Nucleus accumbens (tissue), 56 donors: ENCODE measurements at regions not wholly inside any gene's neighbourhood (a gene's known extent, or its start where the extent isn't known, plus 50 kb on each side); places are given as distances from the start of the nearest gene placed in this dataset.
"Not testable (repeated sequence)": the region's sequence is repeated elsewhere in the genome, so short reads cannot be mapped to it uniquely, and the experiment has no call there.

ENCODE experiments used
- DNase-seq, 56 donors: peaks; one replicate each; lab custom pipeline; 2025; lab: John Stamatoyannopoulos, UW

DNA sequence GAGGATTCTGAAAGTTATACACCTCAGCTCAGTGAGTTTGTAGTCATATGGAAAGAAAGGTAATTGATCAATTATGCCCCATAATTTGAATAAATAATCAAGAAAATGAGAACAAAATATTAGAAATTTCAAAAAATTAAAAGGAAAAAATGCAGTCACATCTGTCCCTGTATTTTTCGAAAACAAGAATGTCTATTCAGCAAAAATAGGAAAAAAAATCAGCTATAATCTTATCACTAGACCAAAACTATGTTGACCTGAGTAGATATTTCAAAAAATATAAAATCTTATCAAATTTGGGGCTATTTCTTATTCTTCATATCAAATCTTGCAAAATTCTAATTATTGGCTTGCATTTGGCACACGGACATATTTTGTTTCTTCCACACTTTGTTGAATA lies 501.2 kb upstream of the CNTN3 start:
- no peak for DNase-seq

DNA sequence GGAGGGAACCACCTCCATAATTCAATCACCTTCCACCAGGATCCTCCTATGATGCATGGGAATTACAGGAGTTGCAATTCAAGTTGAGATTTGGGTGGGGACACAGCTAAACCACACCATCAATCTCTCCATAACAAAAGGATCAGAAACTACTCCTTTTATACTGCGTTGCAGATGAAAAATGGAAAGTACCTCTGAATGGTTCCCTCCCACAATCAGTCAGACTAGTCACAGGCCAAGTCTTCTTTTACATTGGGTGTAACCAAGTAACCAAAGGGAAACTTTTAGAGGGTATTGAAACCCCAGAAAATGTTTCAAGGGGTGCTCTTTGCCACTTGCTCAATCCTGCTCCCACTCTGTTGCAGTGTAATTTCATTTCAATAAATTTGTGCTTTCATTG lies 504.3 kb upstream of the CNTN3 start:
- no peak for DNase-seq

DNA sequence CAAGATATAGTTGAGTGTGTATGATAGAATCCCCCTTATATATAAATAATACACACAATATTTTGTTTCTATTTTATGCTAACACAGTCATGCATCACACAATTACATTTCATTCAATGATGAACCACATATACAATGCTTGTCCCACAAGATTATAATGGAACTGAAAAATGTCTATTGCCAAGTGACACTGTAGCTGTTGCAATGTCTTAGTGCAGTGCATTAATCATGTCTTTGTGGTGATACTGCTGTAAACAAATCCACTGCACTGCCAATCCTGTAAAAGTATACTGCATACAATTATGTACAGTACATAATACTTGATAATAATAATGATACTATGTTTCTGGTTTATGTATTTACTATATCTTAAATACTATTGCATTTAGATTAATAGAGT lies 512.1 kb upstream of the CNTN3 start:
- DNase-seq, result no peak

DNA sequence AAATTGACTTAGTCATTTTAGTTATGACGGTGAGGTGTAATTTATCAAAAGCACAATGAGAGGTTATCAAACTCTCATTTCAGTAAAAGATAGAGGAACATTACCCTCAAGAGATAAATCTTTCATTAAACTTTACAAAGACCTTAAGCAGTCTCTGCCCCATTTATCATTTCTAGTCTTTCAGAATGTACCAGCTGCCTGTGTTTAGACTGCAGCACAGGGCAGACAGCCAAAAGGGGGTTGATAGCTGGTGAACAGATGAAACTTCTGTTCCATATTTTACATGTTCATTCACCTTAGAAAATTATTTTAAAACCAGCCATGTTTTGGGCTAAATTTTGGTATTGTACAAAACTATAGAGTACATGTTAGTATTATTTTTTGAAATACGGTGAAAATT lies 514.6 kb upstream of the CNTN3 start:
- DNase-seq, result no peak

DNA sequence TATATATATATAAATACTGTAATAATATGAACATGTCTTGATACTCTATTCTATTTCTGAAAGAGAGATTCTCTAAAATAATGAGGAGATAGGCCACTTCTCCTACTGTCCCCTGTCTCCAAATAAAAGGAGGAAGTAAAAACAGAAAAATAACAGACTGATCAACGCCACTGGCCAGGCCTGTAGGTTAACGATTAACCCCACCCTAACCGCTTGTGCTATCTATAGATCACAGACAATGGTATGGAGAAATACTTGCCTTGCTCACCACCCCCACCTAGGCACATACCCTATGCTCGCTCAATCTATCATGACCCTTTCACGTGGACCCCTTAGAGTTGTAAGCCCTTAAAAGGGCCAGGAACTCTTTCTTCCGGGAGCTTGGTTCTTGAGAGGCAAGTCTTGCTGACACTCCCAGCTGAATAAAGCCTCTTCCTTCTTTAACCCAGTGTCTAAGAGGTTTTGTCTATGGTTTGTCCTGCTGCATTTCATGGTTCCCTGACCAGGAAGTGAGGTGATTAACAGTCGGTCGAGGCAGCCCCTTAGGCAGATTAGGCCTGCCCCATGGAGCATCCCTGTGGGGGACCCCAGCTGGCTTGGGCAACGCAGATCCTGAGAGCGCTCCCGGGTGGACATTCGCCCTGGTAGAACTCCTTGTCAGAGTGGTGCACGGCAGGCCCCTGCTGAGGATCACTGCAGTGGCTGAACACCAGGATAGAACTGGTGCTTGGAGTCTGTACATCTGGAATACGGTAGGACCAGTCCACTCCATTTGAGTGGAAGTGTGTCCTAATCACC lies 521.8 kb upstream of the CNTN3 start:
- no peak for DNase-seq

DNA sequence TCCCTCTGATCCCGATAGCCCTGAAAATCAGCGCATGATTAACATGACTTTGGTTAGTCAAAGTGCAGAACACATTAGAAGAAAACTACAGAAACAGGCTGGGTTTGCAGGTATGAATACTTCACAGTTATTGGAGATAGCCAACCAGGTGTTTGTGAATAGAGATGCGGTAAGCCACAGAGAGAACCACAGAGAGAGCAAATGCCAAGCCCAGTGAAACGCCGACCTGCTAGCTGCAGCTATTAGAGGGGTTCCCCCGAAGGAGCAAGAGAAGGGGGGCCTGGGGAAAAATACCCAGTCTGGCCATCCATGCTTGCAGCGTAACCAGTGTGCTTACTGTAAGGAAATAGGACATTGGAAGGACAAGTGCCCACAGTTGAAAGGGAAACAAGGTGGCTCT lies 523.9 kb upstream of the CNTN3 start:
- DNase-seq, result no peak

DNA sequence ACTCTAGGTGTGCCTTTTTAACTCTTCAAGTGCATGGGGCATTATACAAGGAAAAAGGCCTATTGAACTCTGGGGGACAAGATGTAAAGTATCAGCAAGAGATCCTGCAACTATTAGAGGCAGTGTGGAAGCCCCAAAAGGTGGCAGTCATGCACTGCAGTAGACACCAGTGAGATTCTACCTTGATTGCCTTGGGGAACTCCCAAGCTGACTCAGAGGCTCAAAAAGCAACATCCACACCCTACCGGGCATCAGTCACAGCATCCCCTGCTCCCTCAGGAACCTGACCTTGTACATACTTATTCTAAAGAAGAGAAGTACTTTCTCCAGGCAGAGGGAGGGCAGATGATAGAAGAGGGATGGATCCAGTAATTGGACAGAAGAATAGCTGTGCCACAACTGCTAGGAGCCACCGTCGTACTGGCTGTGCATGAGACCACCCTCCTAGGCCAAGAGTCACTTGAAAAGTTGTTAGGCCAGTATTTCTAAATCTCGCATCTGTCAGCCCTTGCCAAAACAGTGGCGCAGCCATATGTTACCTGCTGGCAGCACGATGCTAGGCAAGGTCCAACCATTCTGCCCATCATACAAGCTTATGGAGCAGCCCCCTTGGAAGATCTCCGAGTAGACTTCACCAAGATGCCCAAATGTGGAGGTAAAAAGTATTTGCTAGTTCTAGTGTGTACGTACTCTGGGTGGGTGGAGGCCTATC lies 523.1 kb upstream of the FRG2C start:
- DNase-seq, result no peak

DNA sequence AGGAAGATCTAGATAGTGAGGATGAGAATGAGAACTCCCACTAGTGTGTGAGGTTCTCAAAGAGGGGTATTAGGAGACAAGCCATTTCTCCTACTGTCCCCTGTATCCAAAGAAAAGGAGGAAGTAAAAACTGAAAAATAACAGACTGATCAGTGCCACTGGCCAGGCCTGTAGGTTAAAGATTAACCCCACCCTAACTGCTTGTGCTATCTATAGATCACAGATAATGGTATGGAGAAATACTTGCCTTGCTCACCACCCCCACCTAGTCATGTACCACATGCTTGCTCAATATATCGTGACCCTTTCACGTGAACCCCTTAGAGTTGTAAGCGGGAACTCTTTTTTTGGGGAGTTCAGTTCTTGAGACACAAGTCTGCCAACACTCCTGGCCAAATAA lies 519.7 kb upstream of the FRG2C start:
- DNase-seq, result no peak

DNA sequence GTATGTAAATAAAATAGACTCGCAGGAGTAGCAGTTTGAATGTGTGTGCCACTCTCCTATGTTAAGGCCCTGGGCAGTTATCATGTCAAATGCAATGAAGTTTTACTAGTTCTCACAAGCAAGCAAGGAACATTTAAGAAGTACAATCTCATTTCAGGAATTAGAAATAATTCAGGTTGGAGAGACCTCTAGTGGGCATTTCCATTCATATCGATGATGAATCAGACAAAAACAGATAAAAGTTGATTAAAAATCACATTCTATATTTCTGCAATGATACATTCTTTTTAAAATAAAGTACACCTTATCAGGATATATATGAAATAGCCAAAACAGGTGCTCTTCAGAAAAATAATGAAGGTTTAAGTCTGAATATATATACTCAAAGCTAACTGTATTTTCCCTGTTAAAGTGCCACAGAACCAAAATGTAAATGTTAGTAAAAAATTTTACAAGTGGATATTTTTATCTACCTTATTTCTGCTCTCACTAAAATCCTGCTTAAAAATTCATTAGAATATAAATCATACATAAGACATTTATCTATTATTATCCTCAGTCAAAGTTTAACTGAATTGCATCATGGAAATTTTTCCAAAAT lies 492.4 kb upstream of the FRG2C start:
- no peak for DNase-seq

DNA sequence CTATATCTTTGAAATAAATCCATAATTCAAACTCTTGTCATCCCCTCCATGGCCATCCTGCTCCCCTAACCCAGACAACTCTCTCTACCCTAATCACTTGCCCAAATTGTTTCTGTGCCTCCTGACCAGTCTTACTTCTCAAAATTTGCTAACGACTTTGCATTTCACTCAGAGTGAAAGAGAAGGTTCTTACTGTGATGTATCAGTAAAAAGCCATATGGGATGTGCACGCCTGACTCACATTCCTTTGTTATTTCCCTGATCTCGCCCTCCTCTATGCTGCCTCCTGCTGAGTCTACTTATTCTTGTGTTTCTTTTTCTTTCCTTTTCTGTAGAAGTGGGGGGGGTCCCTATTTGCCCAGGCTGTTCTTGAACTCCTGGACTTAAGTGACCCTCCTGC lies 487.2 kb upstream of the FRG2C start:
- no peak for DNase-seq

DNA sequence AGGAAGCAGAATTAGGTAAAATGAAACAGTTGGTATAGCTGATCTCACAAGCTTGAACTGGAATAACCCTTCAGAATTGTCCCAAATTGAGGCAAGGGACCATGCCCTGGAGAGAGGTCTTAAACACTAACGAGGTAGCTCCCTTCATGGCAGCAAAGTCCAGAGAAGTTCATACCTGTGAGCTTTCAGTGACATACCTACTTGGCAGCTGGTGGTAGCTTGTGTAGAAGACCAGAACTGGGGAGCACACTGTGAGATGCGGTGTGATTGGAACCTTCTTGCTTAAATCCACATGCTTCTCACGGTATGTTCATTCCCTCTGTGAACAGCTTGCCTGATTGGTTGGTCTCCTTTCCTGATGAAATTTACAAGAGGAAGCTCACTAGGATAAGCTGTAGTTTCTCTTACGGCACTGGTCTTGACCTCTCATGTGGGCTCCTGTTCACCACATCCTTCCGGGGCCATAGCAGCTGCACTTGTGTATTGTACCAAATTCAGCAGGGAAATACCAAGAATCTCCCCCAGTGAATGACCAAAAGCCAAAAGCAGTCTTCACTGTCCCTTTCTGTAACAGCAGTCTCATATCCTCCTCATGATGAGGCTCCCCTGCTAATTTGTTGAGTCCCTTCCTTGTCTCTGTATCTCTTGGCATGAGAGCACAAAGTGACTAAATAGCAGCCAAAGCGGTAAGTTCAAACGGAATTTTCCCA lies 483.7 kb upstream of the FRG2C start:
- no peak for DNase-seq

DNA sequence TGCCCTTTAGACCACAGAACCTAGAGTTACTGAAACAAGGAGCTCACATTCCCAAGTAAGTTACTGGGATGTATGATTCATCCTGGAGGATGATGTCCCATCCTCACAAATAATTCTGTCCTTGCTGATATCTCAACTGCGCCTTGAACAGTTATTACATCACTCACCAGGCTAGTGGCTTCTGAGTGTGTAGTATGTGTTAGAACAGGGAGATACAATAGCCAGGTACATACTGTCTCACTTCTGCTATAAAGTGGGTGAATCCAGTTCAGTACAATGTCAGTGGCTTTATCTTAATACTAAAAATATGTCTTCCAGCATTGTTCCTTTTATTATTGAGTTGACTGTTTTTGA lies 483.2 kb upstream of the FRG2C start:
- no peak for DNase-seq

DNA sequence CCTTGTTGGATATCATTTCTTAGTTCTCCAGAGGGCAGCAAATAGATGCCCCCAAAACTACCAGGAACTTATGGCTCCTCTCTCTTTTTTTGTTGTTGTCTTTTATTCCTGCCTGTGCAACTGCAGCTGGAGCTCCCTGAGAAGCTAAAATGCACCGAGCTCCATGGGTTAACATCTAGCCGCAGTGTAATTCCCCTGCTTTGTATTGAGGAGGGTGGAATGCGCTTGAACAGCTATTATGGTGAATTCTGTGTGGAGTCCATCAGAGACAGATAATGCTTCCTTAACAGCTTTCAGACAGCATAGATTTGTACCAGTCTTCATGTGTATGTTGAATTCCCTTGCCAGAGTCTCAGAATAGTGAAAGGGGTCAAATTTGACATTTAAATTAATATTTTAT lies 475.2 kb upstream of the FRG2C start:
- DNase-seq, result no peak

DNA sequence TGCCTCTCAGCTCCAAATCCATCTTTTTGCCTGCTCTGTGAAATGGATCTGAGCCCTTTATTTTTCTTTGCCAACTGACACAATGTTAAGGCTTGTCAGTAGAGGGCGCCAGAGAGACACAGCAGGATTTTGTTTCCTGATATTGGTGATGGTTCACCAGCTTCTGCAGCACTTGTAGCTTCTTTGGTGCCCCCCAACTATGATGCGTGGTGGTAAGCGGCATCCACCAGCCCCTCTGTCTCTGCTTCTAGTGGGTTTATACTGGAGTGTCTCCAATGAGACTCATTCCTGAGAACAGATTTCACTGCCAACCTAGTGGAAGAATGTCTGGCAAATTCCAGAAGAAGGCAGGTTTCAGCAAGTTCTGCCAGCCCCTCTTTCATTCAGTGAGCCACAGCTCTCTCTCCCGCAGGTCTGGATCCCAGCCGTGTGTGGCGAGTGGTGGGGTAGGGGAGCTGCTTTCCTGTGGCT lies 471.9 kb upstream of the FRG2C start:
- peak in 6 of 56 donors; percentile 1 to 16 (median 4) for DNase-seq

DNA sequence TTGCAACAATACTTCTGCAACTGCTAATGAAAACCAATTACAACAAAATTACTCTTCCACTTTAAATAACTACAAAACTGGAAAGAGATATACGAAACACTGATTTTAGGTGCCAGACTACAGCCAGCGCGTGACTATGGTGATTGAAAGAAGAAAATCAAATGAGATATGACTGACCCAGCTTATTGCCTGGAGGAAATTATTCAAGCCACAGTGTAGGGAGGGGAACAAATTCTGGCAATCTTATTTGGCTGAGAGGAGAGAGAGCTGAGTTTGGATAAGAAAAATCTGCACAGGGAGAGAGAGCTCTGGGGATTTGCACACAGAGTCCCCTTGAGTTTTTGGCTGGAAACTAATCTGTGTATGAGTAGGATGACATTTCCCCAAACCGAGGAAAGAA lies 470.3 kb upstream of the FRG2C start:
- DNase-seq, result no peak

DNA sequence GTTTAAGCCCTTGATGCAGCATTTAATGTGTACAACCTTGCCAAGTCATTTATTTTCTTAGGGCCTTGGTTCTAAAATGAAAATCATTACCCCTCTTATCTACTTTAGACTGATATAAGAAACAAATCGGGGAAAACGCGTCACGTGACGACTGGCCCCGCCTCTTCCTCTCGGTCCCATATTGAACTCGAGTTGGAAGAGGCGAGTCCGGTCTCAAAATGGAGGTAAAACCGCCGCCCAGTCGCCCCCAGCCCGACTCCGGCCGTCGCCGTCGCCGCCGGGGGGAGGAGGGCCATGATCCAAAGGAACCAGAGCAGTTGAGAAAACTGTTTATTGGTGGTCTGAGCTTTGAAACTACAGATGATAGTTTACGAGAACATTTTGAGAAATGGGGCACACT lies 449.8 kb upstream of the FRG2C start:
- not testable (repeated sequence) for DNase-seq

DNA sequence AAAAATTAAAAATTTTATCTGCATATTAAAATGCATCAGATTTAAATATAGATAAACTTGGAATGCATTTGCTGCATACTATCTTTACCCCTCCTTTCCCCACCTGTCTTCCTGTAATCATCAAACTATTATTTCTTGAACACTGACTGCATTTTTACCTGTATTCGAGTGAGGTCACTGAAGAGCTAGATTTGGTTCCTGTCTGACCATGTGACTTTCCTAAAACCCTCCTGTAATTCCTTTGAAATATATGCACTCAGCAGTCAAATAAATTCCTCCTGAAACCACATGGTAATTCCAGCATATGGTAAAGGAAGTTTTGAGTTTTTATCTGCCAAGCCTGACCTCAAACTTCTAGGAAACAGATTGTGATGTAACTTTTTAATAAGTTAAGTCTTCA lies 445.6 kb upstream of the FRG2C start:
- no peak for DNase-seq

DNA sequence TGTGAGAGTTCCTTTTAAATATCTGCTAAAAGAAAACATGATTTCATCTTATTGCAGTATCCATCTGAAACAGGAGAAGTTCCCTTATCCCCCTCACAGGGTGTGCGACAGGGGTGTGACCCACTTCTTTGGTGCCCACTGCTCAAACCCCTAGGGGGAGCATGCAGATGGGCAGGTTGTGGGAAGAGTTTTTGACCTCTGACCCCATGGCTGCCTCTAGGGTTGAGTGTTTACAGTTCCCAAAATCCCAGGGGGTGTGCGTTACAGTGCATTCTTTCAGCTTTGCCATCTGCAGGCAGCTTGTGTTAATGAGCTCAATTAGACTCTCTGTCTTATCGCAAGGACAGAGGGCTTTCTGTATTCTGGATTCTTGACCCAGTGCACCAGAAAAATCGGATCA lies 443.2 kb upstream of the FRG2C start:
- no peak for DNase-seq

DNA sequence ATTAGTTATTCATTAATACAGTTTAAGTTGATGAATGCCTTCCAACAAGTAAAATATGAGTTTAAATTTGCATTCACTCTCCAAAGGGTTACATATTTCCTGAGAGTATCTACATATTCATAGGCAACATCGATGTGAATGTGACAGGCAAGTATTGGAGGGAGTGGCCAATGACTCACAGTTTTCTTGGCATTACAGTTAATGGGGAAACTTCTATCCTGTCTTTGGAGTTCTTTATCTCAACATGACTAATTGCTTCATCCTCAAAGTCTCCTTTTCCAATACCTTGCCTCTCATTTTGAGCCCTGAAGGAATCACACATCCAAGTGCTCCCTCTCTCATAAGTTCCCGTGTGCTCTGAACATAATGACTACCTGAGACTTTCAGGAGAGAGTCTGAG lies 439.7 kb upstream of the FRG2C start:
- DNase-seq, result no peak

DNA sequence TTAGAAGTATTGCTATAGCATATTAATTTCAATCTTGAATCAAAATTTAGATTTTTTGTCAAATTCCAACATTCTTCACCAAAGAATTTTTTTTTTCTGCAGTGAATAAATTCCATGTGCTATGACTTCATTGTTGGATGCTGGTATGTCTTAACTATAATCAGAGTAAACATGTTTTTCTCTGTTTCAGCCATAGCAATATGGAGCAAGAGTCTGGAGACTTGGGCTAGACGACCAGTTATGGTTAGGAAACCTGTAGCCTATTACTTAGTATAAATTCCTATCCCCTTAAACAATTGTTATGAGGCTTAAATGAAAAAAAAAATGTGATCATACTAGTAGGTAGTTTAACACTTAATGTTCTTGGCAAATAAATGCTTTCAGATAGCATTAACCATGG lies 431.9 kb upstream of the FRG2C start:
- DNase-seq, result no peak

DNA sequence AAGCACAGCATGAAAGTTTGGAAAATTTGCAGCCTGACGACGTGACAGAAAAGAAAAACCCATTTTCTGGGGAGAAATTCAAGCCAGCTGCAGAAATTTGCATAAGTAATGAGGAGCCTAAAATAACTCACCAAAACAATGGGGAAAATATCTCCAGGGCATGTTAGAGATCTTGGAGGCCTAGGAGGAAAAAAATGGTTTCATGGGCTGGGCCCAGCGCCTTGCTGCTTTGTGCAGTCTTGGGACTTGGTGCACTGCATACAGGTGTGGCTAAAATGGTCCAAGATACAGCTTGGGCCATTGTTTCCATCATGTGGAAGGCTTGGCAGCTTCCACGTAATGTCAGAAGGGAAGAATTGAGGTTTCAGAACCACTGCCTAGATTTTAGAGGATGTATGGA lies 428.5 kb upstream of the FRG2C start:
- no peak for DNase-seq
